Pancreas (tissue), 10 donors: ENCODE measurements at regions not wholly inside any gene's neighbourhood (a gene's known extent, or its start where the extent isn't known, plus 50 kb on each side); places are given as distances from the start of the nearest gene placed in this dataset.

Source experiments
- ATAC-seq, 4 donors: fragments of 200-7000 bp; cut with Tn5 transposase; one replicate each; pipeline versions ENCODE4 v1.8.0 to v1.9.1; 2020; ENCODE audit warnings: mild to moderate bottlenecking in 4 of 4, moderate library complexity in 4 of 4
- DNase-seq, 6 donors: peaks; one replicate each; pipeline ENCODE4 v3.0.0-alpha.2; 2020
- FAIRE-seq: peaks from 2 replicates; lab custom pipeline; 2012; peaks lifted over from hg19 to GRCh38; lab: Jason Lieb, UNC
- H3K27ac ChIP-seq, 4 donors: fragments of 200-600 bp; sonication (generic); 1 replicate in 3 of 4; 2 replicates in 1 of 4; pipeline versions ENCODE4 v1.5.0 to v1.8.0; 2020
- H3K27me3 ChIP-seq, 4 donors: fragments of 200-600 bp; one replicate each; pipeline ENCODE4 v1.8.0; 2021
- H3K36me3 ChIP-seq, 3 donors: fragments of 200-600 bp; sonication (generic) in 1 of 3; one replicate each; pipeline versions ENCODE4 v1.5.0 to v1.8.0; 2020 to 2021
- H3K4me1 ChIP-seq, 3 donors: fragments of 200-600 bp; one replicate each; pipeline ENCODE4 v1.8.0; 2021
- H3K4me3 ChIP-seq, 4 donors: fragments of 200-600 bp; sonication (generic) in 2 of 4; one replicate each; pipeline versions ENCODE4 v1.5.0 to v1.8.0; 2020 to 2021
- H3K9me3 ChIP-seq, 4 donors: fragments of 200-600 bp; one replicate each; pipeline ENCODE4 v1.8.0; 2021
- WGBS, 2 donors: extraction: QIAGEN DNeasy Blood & Tissue Kit; methylation state at CpG; one replicate each; pipeline ENCODE4 v1.1.7; 2013; 5-methylcytosine and 5-hydroxymethylcytosine counted together
- intact Hi-C, 3 donors: fragments of 100-400 bp; cut with DNase I; formaldehyde crosslinking; loops; one replicate each; pipeline versions ENCODE4 v1.11.1 to v1.14.2; 2022
- TF ChIP-seq, protein P1 (sequence below), 4 donors: fragments of 200-600 bp; sonication (generic) in 3 of 4; IDR thresholded peaks; one replicate each; pipeline versions ENCODE4 v1.5.0 to v1.8.0; 2021; ENCODE audit warnings: antibody characterized with exemption in 4 of 4
- donor health status: healthy with polysubstance abuse.
- donor health status: DM: no; HTN: no; CAD: no; lungs with moderate emphysema.
- donor health status: DM: no; HTN: no; CAD: no.
- donor health status: control.
- donor health status: control.
- donor health status: Bipolar disorder and iron deficiency.
- donor health status: DM: yes; HTN: yes; CAD: no.
- donor health status: DM: no; HTN: no; CAD: no.
- donor health status: DM: no; HTN: no; CAD: no.
- donor health status: DM: yes; HTN: yes; CAD: no.

DNA sequence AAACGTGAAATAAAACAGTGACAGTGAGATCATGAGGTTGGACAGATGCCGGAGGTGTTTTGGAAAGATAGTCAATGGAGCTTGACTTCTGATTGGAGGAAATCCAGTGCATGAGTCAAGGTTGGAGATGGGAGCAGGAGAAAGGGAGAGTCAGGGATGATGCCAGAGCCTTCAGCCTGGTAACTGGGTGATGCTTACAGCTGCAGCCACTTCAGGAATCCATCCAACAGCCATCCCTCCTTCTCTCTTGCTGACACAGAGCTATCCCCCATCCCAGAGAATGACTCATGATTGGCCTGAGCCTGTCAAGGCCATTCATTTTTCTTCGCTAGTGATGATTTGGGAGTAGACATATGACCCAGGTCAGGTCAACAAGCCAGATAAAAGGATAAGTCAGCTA, 112.8 kb downstream of the SAMD5 start:
- no peak overlapping the region for H3K4me3 ChIP-seq
- WGBS, 2 donors = 59 to 76% methylated on average over 3 of the region's 3 CpGs
- no peaks in the 10 kb centered on the region for H3K36me3 ChIP-seq
- no peaks in the 10 kb centered on the region for H3K9me3 ChIP-seq
- FAIRE-seq (no peak), ATAC-seq (peak in 1 of 4 donors; percentile 30), DNase-seq (no peak)
- intact Hi-C loops = no loop called here
- H3K27me3 ChIP-seq = no peaks in the 10 kb centered on the region
- no peak overlapping the region for H3K27ac ChIP-seq
- H3K4me1 ChIP-seq = no peaks in the 10 kb centered on the region
- TF ChIP-seq, protein P1, sequence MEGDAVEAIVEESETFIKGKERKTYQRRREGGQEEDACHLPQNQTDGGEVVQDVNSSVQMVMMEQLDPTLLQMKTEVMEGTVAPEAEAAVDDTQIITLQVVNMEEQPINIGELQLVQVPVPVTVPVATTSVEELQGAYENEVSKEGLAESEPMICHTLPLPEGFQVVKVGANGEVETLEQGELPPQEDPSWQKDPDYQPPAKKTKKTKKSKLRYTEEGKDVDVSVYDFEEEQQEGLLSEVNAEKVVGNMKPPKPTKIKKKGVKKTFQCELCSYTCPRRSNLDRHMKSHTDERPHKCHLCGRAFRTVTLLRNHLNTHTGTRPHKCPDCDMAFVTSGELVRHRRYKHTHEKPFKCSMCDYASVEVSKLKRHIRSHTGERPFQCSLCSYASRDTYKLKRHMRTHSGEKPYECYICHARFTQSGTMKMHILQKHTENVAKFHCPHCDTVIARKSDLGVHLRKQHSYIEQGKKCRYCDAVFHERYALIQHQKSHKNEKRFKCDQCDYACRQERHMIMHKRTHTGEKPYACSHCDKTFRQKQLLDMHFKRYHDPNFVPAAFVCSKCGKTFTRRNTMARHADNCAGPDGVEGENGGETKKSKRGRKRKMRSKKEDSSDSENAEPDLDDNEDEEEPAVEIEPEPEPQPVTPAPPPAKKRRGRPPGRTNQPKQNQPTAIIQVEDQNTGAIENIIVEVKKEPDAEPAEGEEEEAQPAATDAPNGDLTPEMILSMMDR (IDR thresholded peaks at IDR 0.05) = no peak

GRCh38 chr6:147621961-147622360, 113.5 kb downstream of the SAMD5 start:
- ATAC-seq = no peak
- H3K27me3 ChIP-seq = no peaks in the 10 kb centered on the region
- 56 to 71% methylated on average over 2 of the region's 2 CpGs for WGBS, 2 donors
- H3K36me3 ChIP-seq = no peaks in the 10 kb centered on the region
- intact Hi-C loops = no loop called here
- no peak for DNase-seq
- no peak for FAIRE-seq
- H3K27ac ChIP-seq = no peak overlapping the region
- no peaks in the 10 kb centered on the region for H3K4me1 ChIP-seq
- TF ChIP-seq, protein P1 (IDR thresholded peaks at IDR 0.05) = no peak
- H3K9me3 ChIP-seq = no peaks in the 10 kb centered on the region
- no peak overlapping the region for H3K4me3 ChIP-seq

- Histone ChIP-seq H3K36me3 (no peaks in the 10 kb centered on the region), H3K4me1 (no peaks in the 10 kb centered on the region), H3K27ac (no peak overlapping the region), H3K4me3 (no peak overlapping the region), H3K27me3 (no peaks in the 10 kb centered on the region), H3K9me3 (no peaks in the 10 kb centered on the region)
- 80 to 88% methylated on average over 7 of the region's 7 CpGs for WGBS, 2 donors
- DNase-seq (no peak), FAIRE-seq (no peak), ATAC-seq (no peak)
- intact Hi-C loops = no loop called here
- TF ChIP-seq, protein P1 (IDR thresholded peaks at IDR 0.05) = no peak
Measured at GRCh38 chr6:147624946-147625515, 116.5 kb downstream of the SAMD5 start.

- WGBS, 2 donors = 77% methylated on average over 2 of the region's 2 CpGs
- no peaks in the 10 kb centered on the region for H3K36me3 ChIP-seq
- FAIRE-seq = no peak
- H3K4me1 ChIP-seq = no peaks in the 10 kb centered on the region
- DNase-seq = no peak
- H3K4me3 ChIP-seq = no peak overlapping the region
- intact Hi-C loops = no loop called here
- no peak overlapping the region for H3K27ac ChIP-seq
- H3K9me3 ChIP-seq = no peaks in the 10 kb centered on the region
- H3K27me3 ChIP-seq = no peaks in the 10 kb centered on the region
- TF ChIP-seq, protein P1 (IDR thresholded peaks at IDR 0.05) = no peak
- ATAC-seq = no peak
Measured at GRCh38 chr6:147625946-147626345, 117.5 kb downstream of the SAMD5 start.

GRCh38 chr6:147627411-147627810, 118.9 kb downstream of the SAMD5 start:
- FAIRE-seq = no peak
- intact Hi-C loops = no loop called here

More at GRCh38 chr6:147627411-147627810, 118.9 kb downstream of the SAMD5 start:
- Histone ChIP-seq H3K36me3 (no peaks in the 10 kb centered on the region), H3K9me3 (no peaks in the 10 kb centered on the region), H3K27me3 (no peaks in the 10 kb centered on the region), H3K4me3 (no peak overlapping the region), H3K27ac (no peak overlapping the region), H3K4me1 (no peaks in the 10 kb centered on the region)
- TF ChIP-seq, protein P1 (IDR thresholded peaks at IDR 0.05) = no peak
- ATAC-seq (no peak), DNase-seq (no peak)
- 67 to 73% methylated on average over 4 of the region's 4 CpGs for WGBS, 2 donors
